HepG2 (cell line): ENCODE measurements at regions not wholly inside any gene's neighbourhood (a gene's known extent, or its start where the extent isn't known, plus 50 kb on each side); places are given as distances from the start of the nearest gene placed in this dataset.

ENCODE experiments used
- ATF7 ChIP-seq, 2 experiments: fragments of 450-650 bp in 1 of 2; sonication (generic) in 1 of 2; formaldehyde crosslinking in 1 of 2; IDR thresholded peaks; 2 replicates each; pipeline versions ENCODE4 v1.4.0 to v1.6.1; 2016 to 2020; ENCODE audit warnings: antibody characterized with exemption in 1 of 2, mild to moderate bottlenecking in 1 of 2, missing genetic modification reagents in 1 of 2
- GATAD1 ChIP-seq: IDR thresholded peaks from 2 replicates; pipeline ENCODE4 v1.6.1; 2016; ENCODE audit warnings: missing genetic modification reagents, missing compliant biosample characterization
- GLI4 ChIP-seq: sonication (generic); formaldehyde crosslinking; IDR thresholded peaks from 2 replicates; pipeline ENCODE4 v1.5.1; 2020; ENCODE audit warnings: missing genetic modification reagents, mild to moderate bottlenecking, moderate library complexity, borderline replicate concordance
- HDAC2 ChIP-seq: sonication (generic); formaldehyde crosslinking; IDR thresholded peaks from 2 replicates; pipeline ENCODE4 v1.4.0; 2020; ENCODE audit warnings: missing genetic modification reagents
- NR2F1 ChIP-seq, 2 experiments: fragments of 450-650 bp in 1 of 2; formaldehyde crosslinking in 1 of 2; IDR thresholded peaks; 2 replicates each; pipeline versions ENCODE4 v1.5.0 to v1.6.1; 2016 to 2020; ENCODE audit warnings: mild to moderate bottlenecking in 1 of 2, missing compliant biosample characterization in 1 of 2, missing genetic modification reagents in 1 of 2, moderate library complexity in 1 of 2
- POLR2A ChIP-seq, 2 experiments: IDR thresholded peaks; 2 replicates each; pipeline ENCODE4 v1.6.1; 2011; ENCODE audit warnings: low read depth in 2 of 2, low read length in 2 of 2, mild to moderate bottlenecking in 1 of 2, moderate library complexity in 1 of 2; ENCODE audit not compliant: insufficient read depth in 1 of 2
- POLR2AphosphoS5 ChIP-seq: IDR thresholded peaks from 2 replicates; pipeline ENCODE4 v1.6.1; 2012; ENCODE audit warnings: low read depth, low read length
- PRDM15 ChIP-seq: sonication (generic); formaldehyde crosslinking; IDR thresholded peaks from 2 replicates; pipeline ENCODE4 v1.4.0; 2020; ENCODE audit warnings: missing genetic modification reagents
- SMC3 ChIP-seq: IDR thresholded peaks from 2 replicates; pipeline ENCODE4 v1.6.1; 2011; ENCODE audit warnings: low read length, improper control_type of control experiment
- TOE1 ChIP-seq: sonication (generic); formaldehyde crosslinking; IDR thresholded peaks from 2 replicates; pipeline ENCODE4 v1.4.0; 2020; ENCODE audit warnings: mild to moderate bottlenecking, missing genetic modification reagents
- ZNF724P ChIP-seq: sonication (generic); formaldehyde crosslinking; IDR thresholded peaks from 2 replicates; pipeline ENCODE4 v1.8.0; 2022; ENCODE audit warnings: missing genetic modification reagents, borderline replicate concordance
- ZNF878 ChIP-seq: sonication (generic); formaldehyde crosslinking; IDR thresholded peaks from 2 replicates; pipeline ENCODE4 v1.8.1; 2023; ENCODE audit warnings: mild to moderate bottlenecking, missing genetic modification reagents, moderate library complexity
- TF ChIP-seq, protein P1 (sequence below): sonication (generic); formaldehyde crosslinking; IDR thresholded peaks from 2 replicates; pipeline ENCODE4 v1.4.0; 2020; ENCODE audit warnings: missing genetic modification reagents
- TF ChIP-seq, protein P2 (sequence below): sonication (generic); formaldehyde crosslinking; IDR thresholded peaks from 2 replicates; pipeline ENCODE4 v1.8.0; 2022; ENCODE audit warnings: missing genetic modification reagents, mild to moderate bottlenecking, borderline replicate concordance

DNA sequence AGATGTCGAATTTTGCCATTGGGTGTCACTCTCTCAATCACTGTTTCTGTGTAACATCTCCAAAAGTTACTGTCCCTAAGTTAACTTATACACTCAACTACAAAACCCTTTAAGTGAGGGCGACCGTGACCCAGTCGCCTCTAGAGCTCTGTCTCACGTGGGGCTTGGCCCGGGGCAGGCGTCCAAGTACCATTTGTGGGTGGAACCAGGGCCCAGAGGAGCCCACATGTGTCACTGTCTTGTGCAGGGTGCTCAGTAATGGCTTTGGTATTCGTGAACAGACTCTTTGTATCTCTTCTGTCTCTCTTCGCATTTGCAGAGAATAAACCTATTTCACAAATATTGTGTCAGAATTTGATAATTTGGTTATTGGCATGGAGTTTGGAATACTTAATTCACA is 109.9 kb upstream of the THBS2 start:
- TF ChIP-seq ZNF878 (CRISPR knock-in tag) (no peak), NR2F1 (CRISPR knock-in tag; IDR thresholded peaks at IDR 0.05) (no peak), ZNF724P (CRISPR knock-in tag) (no peak), GLI4 (CRISPR knock-in tag) (no peak), HDAC2 (CRISPR knock-in tag) (no peak), SMC3 (no peak), ATF7 (IDR thresholded peaks at IDR 0.05) (no peak), ATF7 (CRISPR knock-in tag; IDR thresholded peaks at IDR 0.05) (no peak), TOE1 (CRISPR knock-in tag) (no peak), POLR2AphosphoS5 (no peak), POLR2A (IDR thresholded peaks at IDR 0.05; ENCODE audit: insufficient read depth in 1 of 2, low read depth in 2 of 2, low read length in 2 of 2) (no peak), GATAD1 (CRISPR knock-in tag) (no peak), PRDM15 (CRISPR knock-in tag) (no peak)
- TF ChIP-seq, protein P1, sequence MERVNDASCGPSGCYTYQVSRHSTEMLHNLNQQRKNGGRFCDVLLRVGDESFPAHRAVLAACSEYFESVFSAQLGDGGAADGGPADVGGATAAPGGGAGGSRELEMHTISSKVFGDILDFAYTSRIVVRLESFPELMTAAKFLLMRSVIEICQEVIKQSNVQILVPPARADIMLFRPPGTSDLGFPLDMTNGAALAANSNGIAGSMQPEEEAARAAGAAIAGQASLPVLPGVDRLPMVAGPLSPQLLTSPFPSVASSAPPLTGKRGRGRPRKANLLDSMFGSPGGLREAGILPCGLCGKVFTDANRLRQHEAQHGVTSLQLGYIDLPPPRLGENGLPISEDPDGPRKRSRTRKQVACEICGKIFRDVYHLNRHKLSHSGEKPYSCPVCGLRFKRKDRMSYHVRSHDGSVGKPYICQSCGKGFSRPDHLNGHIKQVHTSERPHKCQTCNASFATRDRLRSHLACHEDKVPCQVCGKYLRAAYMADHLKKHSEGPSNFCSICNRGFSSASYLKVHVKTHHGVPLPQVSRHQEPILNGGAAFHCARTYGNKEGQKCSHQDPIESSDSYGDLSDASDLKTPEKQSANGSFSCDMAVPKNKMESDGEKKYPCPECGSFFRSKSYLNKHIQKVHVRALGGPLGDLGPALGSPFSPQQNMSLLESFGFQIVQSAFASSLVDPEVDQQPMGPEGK: no peak
- TF ChIP-seq, protein P2, sequence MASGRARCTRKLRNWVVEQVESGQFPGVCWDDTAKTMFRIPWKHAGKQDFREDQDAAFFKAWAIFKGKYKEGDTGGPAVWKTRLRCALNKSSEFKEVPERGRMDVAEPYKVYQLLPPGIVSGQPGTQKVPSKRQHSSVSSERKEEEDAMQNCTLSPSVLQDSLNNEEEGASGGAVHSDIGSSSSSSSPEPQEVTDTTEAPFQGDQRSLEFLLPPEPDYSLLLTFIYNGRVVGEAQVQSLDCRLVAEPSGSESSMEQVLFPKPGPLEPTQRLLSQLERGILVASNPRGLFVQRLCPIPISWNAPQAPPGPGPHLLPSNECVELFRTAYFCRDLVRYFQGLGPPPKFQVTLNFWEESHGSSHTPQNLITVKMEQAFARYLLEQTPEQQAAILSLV (CRISPR knock-in tag): no peak
